GM10266 (cell line): ENCODE measurements at regions not wholly inside any gene's neighbourhood (a gene's known extent, or its start where the extent isn't known, plus 50 kb on each side); places are given as distances from the start of the nearest gene placed in this dataset.

Source experiments
- DNase-seq: peaks from one replicate; pipeline ENCODE4 v3.0.0; 2012; ENCODE audit errors: extremely low spot score
- CTCF ChIP-seq: IDR thresholded peaks from 2 replicates; pipeline ENCODE4 v1.5.1; 2012; ENCODE audit warnings: mild to moderate bottlenecking, low read depth; ENCODE audit not compliant: control insufficient read depth, insufficient read depth; ENCODE audit errors: missing control alignments

GRCh38 chr2:53562407-53562806 lies 205.2 kb upstream of the CHAC2 start:
- no peak for TF ChIP-seq CTCF
- DNase-seq: no peak

GRCh38 chr2:53561155-53561554 lies 206.4 kb upstream of the CHAC2 start:
- no peak for TF ChIP-seq CTCF
- no peak for DNase-seq

- DNase-seq: no peak
- TF ChIP-seq CTCF: no peak
These were observed 208.2 kb upstream of the CHAC2 start for GRCh38 chr2:53559302-53559966.

GRCh38 chr2:53558867-53559266 lies 208.7 kb upstream of the CHAC2 start:
- no peak for TF ChIP-seq CTCF
- DNase-seq: no peak

- no peak for TF ChIP-seq CTCF
- DNase-seq: no peak
These were observed 218.1 kb upstream of the CHAC2 start for GRCh38 chr2:53549497-53549896.

GRCh38 chr2:53545604-53546003 lies 222.0 kb upstream of the CHAC2 start:
- no peak for TF ChIP-seq CTCF
- no peak for DNase-seq

GRCh38 chr2:53544871-53545558 lies 222.6 kb upstream of the CHAC2 start:
- no peak for DNase-seq

More at GRCh38 chr2:53544871-53545558, 222.6 kb upstream of the CHAC2 start:
- no peak for TF ChIP-seq CTCF
